G401 (cell line): ENCODE measurements at regions not wholly inside any gene's neighbourhood (a gene's known extent, or its start where the extent isn't known, plus 50 kb on each side); places are given as distances from the start of the nearest gene placed in this dataset.

ENCODE experiments used
- DNase-seq: peaks from one replicate; pipeline ENCODE4 v3.0.0-alpha.2; 2015; ENCODE audit warnings: low spot score
- in situ Hi-C: cut with HindIII; loops from 2 replicates; pipeline ENCODE4 v1.10.0; 2016; ENCODE audit warnings: low sequenced_read_pairs, mixed read lengths

DNA sequence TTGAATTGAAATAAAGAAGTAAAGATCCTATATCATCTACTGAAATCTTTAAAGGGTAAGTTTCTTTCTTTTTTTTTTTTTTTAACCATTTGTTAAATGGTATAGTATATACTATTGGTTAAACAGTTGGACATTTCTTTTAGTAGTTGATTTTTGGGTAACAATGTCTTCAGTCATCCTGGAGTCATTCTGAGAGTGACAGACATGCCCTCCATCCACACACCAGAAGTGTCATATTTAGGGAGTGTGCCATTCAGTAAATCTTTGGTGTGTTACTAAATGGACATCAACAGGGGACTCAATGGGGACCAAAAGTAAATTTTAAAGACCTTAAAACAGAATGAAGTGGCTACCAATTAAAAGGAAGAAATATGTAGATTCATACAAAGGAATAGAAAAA lies 50.8 kb upstream of the SLC39A10 start:
- no peak for DNase-seq
- in situ Hi-C loops, result no loop called here

DNA sequence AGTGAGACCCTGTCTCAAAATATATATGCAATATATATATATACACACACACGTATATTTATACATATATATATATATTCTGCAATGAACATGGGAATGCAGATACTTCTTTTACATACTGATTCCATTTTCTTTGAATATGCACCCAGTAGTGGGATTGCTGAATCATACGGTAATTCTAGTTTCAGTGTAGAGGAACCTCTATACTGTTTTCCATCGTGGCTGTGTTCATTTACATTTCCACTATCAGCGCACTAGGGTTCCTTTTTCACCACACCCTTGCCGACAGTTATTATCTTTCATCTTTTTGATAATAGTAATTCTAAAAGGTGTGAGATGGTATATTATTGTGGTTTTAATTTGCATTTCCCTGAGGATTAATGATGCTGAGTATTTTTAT lies 52.3 kb upstream of the SLC39A10 start:
- no peak for DNase-seq
- in situ Hi-C loops, result no loop called here

DNA sequence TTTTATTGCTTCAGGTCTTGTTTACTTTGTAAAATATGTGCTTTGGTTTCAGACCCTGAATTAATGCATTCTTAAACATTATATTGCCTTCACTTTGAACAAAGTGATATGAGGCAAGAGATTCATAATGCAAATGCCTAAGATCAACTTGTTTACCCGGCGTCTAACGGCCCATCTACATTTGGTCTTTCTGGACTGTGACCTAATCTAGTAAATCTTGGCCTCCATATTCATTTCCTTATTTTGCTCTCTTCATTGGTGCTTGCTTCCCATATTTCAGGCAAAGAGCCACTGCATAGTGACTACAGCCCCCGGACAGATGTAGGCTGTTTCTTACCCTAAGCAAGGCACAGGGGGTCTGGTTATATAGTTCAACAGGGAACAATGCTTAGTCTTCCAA lies 53.0 kb upstream of the SLC39A10 start:
- in situ Hi-C loops, result no loop called here
- no peak for DNase-seq

DNA sequence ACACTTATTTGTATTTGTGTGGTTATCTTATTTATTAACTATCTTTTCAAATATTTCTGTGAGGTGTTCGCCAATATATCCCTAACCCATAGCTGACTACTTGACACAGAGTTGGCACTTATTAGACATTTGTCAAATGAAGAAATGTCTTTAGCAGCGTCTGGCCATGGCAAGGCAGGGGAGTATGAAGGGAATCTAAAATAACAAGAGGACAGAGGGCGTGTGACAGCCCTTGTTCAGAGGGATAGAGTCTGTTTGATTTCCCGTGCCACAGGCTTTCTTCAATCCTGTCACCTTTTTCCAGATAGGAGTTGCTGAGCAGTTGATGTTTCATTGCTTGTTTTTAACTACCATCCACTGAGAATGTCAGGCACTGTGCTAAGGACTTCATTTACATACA lies 53.6 kb upstream of the SLC39A10 start:
- in situ Hi-C loops, result no loop called here
- DNase-seq, result no peak

DNA sequence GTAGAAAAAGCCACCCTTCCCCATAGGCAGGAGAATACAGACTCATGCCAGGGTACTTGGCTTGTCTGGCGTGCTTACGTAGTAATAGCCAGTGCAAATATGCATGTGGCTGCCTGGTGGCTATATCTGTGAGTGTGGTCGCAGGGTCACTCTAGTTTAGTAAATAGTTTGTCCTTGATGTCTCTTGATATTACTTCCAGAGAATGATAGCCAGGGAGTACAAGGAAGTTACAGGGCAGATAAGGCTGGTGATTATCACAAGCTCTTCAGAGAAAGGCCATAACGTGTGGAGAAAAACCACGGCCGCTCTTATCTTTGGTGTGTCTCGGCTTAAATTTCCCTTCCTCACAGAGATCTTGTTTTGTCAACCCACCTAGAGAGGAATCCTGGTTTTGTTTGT lies 54.3 kb upstream of the SLC39A10 start:
- DNase-seq, result no peak
- in situ Hi-C loops, result no loop called here

DNA sequence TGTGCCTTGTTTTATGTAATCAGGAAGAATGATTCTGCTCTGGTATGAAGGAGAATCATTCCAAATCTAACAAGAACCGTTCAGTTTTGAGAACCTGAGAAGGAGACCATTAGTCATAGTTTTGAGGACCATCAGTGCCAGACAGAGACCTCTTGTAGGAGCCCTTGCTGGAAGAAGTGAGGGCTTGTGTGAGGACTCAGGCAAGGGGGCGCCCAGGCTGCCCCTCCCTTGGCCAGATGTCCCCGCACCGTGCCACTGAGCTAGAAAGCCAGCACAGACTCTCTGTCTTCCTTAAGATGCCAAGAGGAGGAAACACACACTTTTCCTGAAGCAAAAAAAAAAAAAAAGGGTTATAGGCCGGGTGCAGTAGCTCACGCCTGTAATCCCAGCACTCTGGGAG lies 55.7 kb upstream of the SLC39A10 start:
- in situ Hi-C loops, result no loop called here
- DNase-seq, result no peak

DNA sequence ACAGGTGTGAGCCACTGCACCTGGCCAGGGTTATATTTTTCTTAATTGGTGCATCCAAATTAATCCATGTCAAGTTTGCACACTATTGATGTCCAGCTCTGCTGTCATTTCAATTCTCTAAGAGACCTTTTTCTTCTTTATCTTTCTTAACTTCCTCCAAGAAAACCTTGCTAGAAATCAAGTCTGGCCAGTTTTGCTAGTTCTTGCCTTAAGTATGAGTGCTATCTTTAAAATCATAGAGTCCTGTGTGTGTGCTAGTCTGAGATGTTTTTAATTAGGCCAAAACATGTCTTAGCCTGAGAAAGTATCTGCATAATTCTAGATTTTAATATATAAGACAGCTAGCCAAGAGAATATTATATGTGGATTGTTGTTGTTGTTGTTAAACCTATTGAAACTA lies 56.2 kb upstream of the SLC39A10 start:
- no peak for DNase-seq
- in situ Hi-C loops, result no loop called here

DNA sequence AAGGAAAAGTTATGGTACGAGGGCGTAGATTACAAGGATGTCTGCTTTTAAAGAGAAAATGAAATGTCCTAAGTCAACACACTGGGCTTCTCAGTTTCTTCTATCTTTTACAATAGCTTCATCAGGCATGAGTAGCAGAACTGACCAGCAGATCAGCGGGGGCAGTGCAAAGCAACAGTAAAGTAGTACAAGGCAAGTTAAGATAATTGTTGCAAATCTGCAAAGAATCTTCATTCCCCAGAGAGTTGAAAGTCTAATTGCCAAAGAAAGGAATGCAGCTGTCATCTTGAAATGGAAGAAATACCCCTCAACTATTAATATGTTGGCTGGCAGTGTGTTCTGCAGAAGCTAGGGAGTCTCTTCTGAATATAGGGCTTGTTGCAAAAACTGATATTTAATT lies 60.2 kb upstream of the SLC39A10 start:
- in situ Hi-C loops, result no loop called here
- DNase-seq, result no peak

DNA sequence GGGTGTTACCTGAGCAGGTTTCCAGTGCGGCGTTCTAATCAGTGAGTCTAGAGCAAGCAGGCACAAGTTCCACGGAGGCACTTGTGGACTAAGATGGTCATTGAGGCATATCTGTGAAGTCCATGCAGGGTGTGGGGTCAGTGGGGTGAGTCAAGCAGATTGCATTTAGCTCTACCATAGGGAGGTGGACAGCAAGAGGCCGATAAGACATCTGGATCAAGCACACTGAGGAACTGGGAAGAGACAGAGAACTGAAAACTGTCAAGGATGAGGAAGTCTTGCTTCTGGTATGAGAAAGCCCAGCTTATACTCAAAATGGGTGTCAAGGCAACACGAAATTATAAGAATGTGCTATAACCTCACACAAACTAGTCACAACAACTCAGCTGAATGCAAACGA lies 61.2 kb upstream of the SLC39A10 start:
- DNase-seq, result no peak
- in situ Hi-C loops, result no loop called here

DNA sequence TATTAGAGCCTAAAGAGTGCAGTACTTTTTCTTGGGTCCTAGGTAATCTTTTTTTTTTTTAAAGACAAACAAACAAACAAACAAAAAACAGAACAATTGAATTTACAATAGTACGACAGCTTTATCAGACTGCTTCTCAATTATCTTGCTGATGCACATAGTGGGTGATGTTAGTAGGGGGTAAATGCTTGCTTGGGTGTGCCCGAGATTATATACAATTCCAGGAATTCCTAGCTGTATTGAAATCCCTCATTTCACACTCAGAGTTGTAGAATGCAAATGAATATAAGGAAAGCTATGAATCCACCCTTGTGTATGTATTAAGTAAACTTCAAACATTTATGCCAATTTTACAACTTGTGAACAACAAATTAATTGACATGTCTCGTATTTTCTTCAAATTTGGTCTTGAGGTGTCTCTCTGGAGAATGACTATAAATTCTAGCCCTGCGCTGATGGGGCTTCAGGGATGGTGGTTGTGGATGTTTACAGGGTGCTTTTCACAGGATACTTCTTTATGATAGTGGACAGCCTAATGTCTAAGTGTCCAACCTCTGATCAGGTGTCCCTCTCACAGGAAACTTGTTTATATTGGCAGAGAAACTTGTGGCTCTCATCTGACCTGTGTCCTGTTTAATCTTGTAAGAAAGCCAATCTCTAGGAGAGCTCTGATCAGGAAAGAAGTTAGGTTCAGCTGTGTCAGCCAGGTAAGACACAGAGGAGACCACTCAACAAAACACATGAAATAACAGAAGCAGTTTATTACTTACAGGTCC lies 61.9 kb upstream of the SLC39A10 start:
- in situ Hi-C loops, result no loop called here
- DNase-seq, result no peak

DNA sequence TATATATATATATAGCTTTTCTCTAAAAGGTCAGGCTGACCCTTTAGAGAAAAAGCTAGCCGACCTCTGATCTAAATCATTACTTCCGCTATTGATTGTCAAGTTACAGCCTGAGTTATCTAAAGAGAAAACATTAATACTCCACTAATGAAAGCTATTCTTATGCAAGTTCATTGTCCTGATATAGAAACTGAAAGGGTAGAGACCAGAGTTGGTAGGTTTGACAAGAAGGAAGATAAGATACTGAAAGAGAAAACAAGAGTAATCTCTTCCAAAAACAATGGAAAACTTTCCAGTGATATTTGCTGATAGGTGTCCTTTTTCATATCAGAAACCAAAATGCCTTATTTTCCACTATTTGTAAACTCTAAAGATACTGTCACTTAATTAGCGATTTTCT lies 62.8 kb upstream of the SLC39A10 start:
- DNase-seq, result no peak
- in situ Hi-C loops, result no loop called here

DNA sequence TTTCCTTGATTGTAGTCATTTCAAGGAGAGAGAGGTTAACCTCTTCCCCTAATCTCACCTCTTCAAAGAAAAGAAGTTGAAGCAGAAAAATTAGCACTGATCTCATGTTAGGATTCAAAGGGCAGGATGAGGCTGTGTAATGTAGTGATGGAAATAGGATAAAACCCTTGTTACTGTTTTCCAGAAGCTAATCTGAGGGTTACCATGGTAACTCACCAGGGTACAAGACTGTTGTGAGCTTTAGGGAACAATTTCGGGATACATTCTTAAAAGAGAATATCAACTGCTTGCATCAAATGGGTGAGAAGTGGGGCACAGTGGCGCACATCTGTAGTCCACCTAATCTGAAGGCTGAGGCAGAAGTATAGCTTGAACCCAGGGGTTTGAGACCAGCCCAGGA lies 64.9 kb upstream of the SLC39A10 start:
- in situ Hi-C loops, result no loop called here
- no peak for DNase-seq

DNA sequence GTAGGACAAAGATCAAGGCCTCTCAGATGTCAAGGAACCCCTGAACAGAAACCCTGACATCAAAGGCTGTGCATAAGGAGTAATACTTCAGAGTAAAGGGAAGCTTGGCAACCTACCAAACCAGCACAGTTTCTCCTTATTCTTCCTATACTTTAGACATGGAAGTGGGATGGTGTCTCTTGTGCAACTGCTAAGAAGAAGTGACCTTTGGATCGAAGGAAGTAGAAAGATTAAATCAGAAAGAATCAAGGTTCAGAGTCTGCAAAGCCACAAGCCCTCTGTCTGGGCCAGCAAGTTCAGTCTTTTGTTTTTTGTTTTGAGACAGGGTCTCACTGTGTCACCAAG lies 66.2 kb upstream of the SLC39A10 start:
- DNase-seq, result no peak
- in situ Hi-C loops, result no loop called here

DNA sequence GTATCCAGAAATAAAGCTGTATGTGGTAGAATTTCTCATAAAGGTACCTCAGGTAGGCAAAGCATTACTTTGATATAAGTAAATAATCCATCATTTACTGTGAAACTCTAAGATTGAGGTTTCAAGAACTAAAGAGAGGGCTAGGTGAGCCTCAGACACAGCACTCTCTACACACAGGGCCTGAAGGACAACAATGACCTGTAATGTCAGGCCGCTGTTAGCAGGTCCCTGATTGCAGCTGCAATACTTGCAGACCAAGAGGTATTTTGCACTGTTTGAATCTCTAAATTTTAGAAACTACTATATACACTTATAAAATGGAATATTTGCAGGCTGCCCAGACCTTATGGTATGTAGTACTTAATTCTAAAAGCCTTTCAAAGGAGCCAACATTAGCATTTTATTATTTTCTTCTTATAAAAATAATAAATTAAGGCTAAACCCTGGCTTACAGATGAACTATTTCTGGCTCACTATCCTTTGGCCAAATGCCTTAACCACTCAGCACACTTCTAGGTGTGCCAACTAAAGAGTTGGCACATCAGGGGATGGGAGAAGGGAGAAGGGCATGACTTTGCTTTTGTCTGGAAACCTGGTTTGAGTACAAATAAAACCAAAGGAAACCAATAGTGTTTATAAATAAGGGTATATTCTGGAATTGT lies 66.7 kb upstream of the SLC39A10 start:
- in situ Hi-C loops, result no loop called here
- no peak for DNase-seq

DNA sequence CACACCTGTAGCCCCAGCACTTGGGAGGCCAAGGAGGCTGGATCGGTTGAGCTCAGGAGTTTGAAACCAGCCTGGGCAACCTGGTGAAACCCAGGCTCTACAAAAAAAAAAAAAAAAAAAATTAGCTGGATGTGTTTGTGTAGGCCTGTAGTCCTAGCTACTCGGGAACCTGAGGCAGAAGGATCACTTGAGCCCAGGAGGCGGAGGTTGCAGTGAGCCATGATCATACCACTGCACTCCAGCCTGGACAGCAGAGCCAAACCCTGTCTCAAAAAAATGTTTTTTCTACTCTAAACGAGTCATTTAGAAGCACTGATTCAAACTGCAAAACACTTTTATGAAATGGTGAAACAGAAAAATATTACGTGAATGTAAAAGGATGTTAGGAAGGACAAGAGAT lies 69.1 kb upstream of the SLC39A10 start:
- in situ Hi-C loops, result no loop called here

DNA sequence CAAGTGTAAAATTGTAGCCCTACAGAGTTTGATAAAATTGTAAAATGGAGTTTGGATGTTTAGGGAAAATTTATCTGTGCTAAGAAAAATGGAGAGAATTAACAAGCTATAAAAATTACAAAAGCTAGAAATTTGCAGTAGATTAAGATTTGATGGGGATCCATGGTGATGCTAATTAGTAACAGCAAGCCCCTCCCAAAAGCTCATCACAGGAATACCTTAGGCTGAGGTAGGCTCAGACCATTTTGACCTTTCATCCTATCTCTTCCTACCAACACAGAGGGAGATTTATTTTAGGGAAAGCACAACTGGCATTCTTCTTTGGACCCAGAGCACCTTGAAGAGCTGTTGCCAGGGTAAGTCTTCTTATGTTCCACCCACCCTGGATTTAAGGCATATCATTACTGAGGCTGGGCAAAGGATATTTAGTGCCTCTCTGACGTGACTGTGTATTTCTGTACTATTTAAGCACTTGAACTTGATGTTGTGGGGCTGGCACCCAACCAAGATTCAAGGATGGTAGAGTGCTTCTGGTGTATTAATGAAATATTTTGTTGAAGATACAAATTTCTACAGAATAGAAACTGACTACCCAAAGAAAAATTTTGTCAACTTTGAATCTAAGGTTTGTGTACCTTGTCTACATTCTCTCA lies 70.8 kb upstream of the SLC39A10 start:
- in situ Hi-C loops, result no loop called here
- no peak for DNase-seq

More for the DNA sequence above, 69.1 kb upstream of the SLC39A10 start:
- no peak for DNase-seq

DNA sequence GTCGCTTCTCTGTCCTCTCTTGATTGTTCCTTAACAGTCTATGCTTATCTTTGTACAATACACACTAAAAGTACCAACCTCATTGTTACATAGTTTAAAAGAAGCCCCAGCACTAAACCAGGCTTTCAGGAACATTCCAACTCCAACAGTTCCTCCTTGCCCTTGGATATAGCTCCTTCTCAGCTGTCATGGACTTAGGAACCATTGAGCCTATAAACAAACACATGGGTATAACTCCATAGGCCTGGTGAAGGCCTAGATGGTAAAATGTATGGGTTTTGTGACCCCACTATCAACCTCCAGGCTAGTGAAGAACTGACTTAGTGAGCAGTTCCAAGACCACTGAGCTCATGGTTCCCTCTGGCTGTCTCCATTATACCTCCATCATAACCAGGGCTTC lies 74.8 kb upstream of the SLC39A10 start:
- DNase-seq, result no peak
- in situ Hi-C loops, result no loop called here

DNA sequence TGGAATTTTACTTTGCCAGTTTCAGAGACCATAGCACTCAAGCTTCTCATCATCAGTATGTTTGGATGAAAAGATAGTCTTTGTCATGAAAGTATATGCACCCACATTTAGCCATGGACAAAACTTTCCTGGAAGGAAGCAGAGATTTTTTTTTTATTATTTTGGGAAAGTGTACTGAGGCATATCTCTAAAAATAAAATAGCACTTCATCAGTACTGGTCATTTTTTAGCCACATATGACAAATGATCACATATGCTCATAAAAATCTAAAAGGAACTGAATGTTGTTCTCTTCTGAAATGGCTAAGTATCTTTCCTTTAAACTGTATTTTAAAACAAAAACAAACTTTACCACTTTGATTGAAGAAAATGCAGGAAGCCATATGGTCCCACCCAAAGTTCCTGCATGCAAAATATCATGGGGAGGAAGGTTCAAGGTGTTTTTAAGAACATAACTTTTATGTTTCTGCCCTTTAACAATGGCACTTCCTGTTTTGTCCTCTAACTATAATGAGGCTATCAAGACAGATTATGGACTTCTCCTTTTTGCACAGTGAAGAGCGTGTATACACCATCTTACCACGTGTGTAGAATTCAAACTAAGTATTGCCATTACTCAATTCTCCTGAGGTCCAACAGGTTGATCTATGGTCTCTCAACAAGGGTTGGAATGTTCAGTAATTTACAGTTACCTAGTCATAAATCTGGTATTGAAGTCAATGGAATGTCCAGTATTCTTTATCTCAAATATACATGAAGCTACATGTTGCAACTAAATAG lies 77.1 kb upstream of the SLC39A10 start:
- in situ Hi-C loops, result no loop called here

DNA sequence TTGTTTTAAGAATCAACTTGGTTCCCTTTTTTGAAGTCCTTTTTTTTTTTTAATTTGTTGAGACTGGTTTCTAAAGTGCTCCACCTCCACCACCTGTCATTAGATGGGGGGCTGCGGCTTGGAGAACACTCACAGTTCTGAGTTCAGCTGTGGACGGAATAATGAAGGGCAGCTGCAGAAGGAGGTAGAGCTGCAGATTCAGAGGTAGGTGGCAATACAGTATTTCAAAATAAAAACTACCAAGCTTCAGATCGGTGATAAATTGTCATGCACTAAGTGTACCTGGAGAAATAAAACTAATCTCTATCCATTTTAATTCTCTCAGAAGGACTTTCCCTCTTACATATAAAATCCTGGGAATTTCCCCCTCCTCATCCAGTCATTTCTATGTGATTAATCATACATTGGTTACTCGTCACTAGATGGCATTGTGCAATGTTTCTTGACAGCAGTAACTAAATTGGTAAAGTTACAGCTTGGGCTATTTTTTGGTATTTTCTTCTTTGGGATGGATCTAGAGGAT lies 81.1 kb upstream of the SLC39A10 start:
- in situ Hi-C loops, result no loop called here
- DNase-seq, result peak; percentile 13

More for the DNA sequence above, 77.1 kb upstream of the SLC39A10 start:
- DNase-seq, result no peak

DNA sequence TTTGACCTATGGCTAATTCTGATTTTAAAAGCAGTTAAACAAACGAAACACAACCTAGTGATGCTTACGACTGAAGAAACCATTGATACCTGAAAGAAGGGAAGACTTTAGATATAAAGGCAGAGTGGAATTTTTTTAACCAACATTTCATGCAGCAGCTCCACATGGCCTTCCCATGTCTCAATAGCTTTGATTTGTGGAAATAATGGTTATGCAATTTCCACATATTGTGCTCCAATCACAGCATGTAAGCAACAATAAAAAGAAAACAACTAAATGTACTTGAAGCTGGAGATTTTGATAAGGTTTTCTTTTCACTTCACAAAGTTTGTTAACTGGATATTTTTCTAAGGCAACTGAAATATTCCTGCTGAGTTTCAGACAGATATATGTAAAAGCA lies 82.0 kb upstream of the SLC39A10 start:
- in situ Hi-C loops, result no loop called here
- DNase-seq, result no peak
